ENCODE measurements at regions not wholly inside any gene's neighbourhood (a gene's known extent, or its start where the extent isn't known, plus 50 kb on each side); places are given as distances from the start of the nearest gene placed in this dataset.
"Not testable (repeated sequence)": the region's sequence is repeated elsewhere in the genome, so short reads cannot be mapped to it uniquely, and the experiment has no call there.

DNA sequence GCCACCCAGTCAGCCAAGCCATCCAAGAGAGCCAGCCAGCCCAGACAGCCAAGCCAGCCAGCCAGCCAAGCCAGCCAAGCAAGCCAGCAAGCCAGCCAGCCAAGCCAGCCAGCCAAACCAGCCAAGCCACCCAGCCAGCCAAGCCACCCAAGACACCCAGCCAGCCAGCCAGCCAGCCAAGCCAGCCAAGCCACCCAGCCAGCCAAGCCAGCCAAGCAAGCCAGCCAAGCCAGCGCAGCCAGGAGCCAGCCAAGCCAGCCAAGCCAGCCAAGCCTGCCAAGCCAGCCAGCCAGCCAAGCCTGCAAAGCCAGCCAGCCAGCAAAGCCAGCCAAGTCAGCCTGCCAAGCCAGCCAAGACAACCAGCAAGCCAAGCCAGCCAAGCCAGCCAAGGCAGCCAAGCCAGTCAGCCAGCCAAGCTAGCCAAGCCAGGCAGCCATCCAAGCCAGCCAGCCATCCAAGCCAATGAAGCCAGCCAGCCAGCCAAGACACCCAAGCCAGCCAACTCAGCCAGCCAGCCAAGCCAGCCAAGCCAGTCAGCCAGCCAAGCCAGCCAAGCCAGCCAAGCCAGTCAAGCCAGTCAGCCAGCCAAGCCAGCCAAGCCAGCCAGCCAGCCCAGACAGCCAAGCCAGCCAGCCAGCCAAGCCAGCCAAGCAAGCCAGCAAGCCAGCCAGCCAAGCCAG lies 332.2 kb upstream of the PLGLB2 start:
- H3K9me3 Mint-ChIP-seq (ENCODE audit: unreplicated experiment): not testable (repeated sequence)

DNA sequence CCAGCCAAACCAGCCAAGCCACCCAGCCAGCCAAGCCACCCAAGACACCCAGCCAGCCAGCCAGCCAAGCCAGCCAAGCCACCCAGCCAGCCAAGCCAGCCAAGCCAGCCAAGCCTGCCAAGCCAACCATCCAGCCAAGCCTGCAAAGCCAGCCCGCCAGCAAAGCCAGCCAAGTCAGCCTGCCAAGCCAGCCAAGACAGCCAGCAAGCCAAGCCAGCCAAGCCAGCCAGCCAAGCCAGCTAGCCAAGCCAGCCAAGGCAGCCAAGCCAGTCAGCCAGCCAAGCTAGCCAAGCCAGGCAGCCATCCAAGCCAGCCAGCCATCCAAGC lies 331.7 kb upstream of the PLGLB2 start:
- H3K27me3 ChIP-seq (replicated peaks; ENCODE audit: control insufficient read depth, insufficient read depth, low read length); H3K4me3 Mint-ChIP-seq (ENCODE audit: unreplicated experiment); H3K9me3 Mint-ChIP-seq (ENCODE audit: unreplicated experiment); CTCF ChIA-PET; H3K4me1 ChIP-seq; BruUV-seq (replicated peaks); POLR2A ChIA-PET; H3K36me3 ChIP-seq (ENCODE audit: control insufficient read depth, insufficient read depth, low read length); DNase-seq; H3K4me1 Mint-ChIP-seq (ENCODE audit: low read depth, unreplicated experiment); H3K36me3 Mint-ChIP-seq (ENCODE audit: insufficient read depth, unreplicated experiment); H3K4me3 ChIP-seq (ENCODE audit: low read depth, low read length); H3K9me3 ChIP-seq; H3K27ac Mint-ChIP-seq (ENCODE audit: unreplicated experiment); H3K27me3 Mint-ChIP-seq (ENCODE audit: insufficient read depth, unreplicated experiment); intact Hi-C loops (cut with micrococcal nuclease; ENCODE audit: unreplicated experiment): not testable (repeated sequence)

More for the DNA sequence above, 332.2 kb upstream of the PLGLB2 start:
- H3K4me1 ChIP-seq; H3K27me3 Mint-ChIP-seq (ENCODE audit: insufficient read depth, unreplicated experiment); H3K4me1 Mint-ChIP-seq (ENCODE audit: low read depth, unreplicated experiment); H3K4me3 ChIP-seq (ENCODE audit: low read depth, low read length); H3K36me3 Mint-ChIP-seq (ENCODE audit: insufficient read depth, unreplicated experiment); DNase-seq; CTCF ChIA-PET; BruUV-seq (replicated peaks); H3K9me3 ChIP-seq; intact Hi-C loops (cut with micrococcal nuclease; ENCODE audit: unreplicated experiment); H3K4me3 Mint-ChIP-seq (ENCODE audit: unreplicated experiment); H3K27me3 ChIP-seq (replicated peaks; ENCODE audit: control insufficient read depth, insufficient read depth, low read length); H3K36me3 ChIP-seq (ENCODE audit: control insufficient read depth, insufficient read depth, low read length); H3K27ac Mint-ChIP-seq (ENCODE audit: unreplicated experiment); POLR2A ChIA-PET: not testable (repeated sequence)

DNA sequence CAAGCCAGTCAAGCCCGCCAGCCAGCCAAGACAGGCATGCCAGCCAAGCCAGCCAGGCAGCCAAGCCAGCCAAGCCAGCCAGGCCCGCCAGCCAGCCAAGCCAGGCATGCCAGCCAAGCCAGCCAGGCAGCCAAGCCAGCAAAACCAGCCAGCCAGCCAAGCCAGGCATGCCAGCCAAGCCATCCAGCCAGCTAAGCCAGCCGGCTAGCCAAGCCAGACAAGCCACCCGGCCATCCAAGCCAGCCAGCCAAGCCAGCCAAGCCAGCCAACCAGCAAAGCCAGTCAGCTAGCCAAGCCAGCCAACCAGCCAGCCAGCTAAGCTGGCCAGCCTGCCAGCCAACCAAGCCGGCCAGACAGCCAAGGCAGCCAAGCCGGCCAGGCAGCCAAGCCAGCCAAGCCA lies 330.7 kb upstream of the PLGLB2 start:
- H3K4me3 Mint-ChIP-seq (ENCODE audit: unreplicated experiment): not testable (repeated sequence)

DNA sequence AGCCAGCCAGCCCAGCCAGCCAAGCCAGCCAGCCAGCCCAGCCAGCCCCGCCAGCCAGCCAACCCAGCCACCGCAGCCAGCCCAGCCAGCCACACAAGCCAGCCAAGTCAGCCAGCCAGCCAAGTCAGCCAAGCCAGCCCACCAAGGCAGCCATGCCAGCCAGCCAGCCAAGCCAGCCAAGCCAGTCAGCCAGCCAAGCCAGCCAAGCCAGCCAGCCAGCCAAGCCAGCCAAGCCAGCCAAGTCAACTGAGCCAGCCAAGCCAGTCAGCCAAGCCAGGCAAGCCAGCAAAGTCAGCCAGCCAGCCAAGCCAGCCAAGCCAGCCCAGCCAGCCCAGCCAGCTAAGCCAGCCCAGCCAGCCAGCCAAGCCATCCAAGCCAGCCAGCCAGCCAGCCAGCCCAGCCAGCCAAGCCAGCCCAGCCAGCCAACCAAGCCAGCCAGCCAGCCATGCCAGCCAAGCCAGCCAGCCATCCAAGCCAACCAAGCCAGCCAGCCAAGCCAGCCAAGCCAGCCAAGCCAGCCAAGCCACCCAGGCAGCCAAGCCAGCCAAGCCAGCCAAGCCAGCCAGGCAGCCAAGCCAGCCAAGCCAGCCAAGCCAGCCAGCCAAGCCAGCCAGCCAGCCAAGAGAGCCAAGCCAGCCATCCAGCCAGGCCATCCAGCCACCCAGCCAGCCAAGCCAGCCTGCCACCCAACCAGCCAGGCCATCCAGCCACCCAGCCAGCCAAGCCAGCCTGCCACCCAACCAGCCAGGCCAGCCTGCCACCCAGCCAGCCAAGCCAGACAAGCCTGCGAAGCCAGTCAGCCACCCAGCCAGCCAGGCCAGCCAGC lies 329.9 kb upstream of the PLGLB2 start:
- H3K4me3 Mint-ChIP-seq (ENCODE audit: unreplicated experiment); POLR2A ChIA-PET; H3K27me3 ChIP-seq (replicated peaks; ENCODE audit: control insufficient read depth, insufficient read depth, low read length); H3K9me3 ChIP-seq; H3K4me1 Mint-ChIP-seq (ENCODE audit: low read depth, unreplicated experiment); intact Hi-C loops (cut with micrococcal nuclease; ENCODE audit: unreplicated experiment); DNase-seq; CTCF ChIA-PET; H3K27ac Mint-ChIP-seq (ENCODE audit: unreplicated experiment); H3K36me3 ChIP-seq (ENCODE audit: control insufficient read depth, insufficient read depth, low read length); BruUV-seq (replicated peaks); H3K9me3 Mint-ChIP-seq (ENCODE audit: unreplicated experiment); H3K36me3 Mint-ChIP-seq (ENCODE audit: insufficient read depth, unreplicated experiment); H3K27me3 Mint-ChIP-seq (ENCODE audit: insufficient read depth, unreplicated experiment); H3K4me3 ChIP-seq (ENCODE audit: low read depth, low read length); H3K4me1 ChIP-seq: not testable (repeated sequence)

More for the DNA sequence above, 330.7 kb upstream of the PLGLB2 start:
- H3K36me3 ChIP-seq (ENCODE audit: control insufficient read depth, insufficient read depth, low read length); H3K27me3 Mint-ChIP-seq (ENCODE audit: insufficient read depth, unreplicated experiment); H3K4me1 ChIP-seq; CTCF ChIA-PET; H3K4me3 ChIP-seq (ENCODE audit: low read depth, low read length); H3K27ac Mint-ChIP-seq (ENCODE audit: unreplicated experiment); H3K36me3 Mint-ChIP-seq (ENCODE audit: insufficient read depth, unreplicated experiment); POLR2A ChIA-PET; H3K27me3 ChIP-seq (replicated peaks; ENCODE audit: control insufficient read depth, insufficient read depth, low read length); H3K9me3 ChIP-seq; H3K4me1 Mint-ChIP-seq (ENCODE audit: low read depth, unreplicated experiment); BruUV-seq (replicated peaks); DNase-seq; intact Hi-C loops (cut with micrococcal nuclease; ENCODE audit: unreplicated experiment); H3K9me3 Mint-ChIP-seq (ENCODE audit: unreplicated experiment): not testable (repeated sequence)

DNA sequence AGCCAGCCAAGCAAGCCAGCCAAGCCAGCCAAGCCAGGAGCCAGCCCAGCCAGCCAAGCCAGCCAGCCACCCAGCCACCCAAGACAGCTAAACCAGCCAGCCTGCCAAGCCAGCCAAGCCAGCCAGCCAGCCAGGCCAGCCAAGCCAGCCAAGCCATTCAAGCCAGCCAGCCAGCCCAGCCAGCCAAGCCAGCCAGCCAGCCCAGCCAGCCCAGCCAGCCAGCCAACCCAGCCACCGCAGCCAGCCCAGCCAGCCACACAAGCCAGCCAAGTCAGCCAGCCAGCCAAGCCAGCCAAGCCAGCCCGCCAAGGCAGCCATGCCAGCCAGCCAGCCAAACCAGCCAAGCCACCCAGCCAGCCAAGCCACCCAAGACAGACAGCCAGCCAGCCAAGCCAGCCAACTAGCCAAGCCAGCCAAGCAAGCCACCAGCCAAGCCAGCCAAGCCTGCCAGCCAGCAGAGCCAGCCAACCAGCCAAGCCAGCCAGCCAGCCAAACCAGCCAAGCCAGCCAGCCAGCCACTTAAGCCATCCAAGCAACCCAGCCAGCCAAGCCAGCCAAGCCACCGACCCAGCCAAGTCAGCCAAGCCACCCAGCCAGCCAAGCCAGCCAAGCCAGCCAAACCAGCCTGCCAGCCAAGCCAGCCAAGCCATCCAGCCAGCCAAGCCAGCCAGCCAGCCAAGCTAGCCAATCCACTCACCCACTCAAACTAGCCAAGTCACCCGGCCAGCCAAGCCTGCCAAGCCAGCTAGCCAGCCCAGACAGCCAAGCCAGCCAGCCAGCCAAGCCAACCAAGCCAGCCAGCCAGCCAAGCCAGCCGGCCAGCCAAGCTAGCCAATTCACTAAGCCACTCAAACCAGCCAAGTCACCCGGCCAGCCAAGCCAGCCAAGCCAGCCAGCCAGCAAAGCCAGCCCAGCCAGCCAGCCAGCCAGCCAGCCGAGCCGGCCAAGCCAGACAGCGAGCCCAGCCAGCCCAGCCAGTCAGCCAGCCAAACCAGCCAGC lies 328.8 kb upstream of the PLGLB2 start:
- H3K27me3 Mint-ChIP-seq (ENCODE audit: insufficient read depth, unreplicated experiment); BruUV-seq (replicated peaks); CTCF ChIA-PET: not testable (repeated sequence)

DNA sequence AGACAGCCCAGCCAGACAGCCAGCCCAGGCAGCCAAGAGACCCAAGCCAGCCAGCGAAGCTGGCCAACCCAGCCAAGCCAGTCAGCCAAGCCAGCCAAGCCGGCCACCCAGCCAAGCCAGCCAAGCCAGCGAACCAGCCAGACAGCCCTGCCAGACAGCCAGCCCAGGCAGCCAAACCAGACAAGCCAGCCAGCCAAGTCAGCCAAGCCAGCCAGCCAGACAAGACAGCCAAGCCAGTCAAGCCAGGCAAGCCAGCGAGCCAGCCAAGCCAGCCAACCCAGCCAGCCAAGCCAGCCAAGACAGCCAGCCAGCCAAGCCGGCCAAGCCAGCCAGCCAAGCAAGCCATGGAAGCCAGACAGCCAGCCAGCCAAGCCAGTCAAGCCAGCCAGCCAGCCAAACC lies 327.9 kb upstream of the PLGLB2 start:
- DNase-seq; H3K27ac Mint-ChIP-seq (ENCODE audit: unreplicated experiment); H3K36me3 ChIP-seq (ENCODE audit: control insufficient read depth, insufficient read depth, low read length); H3K9me3 ChIP-seq; H3K9me3 Mint-ChIP-seq (ENCODE audit: unreplicated experiment); BruUV-seq (replicated peaks); H3K4me1 Mint-ChIP-seq (ENCODE audit: low read depth, unreplicated experiment); H3K27me3 Mint-ChIP-seq (ENCODE audit: insufficient read depth, unreplicated experiment); H3K36me3 Mint-ChIP-seq (ENCODE audit: insufficient read depth, unreplicated experiment); H3K4me3 ChIP-seq (ENCODE audit: low read depth, low read length); H3K4me1 ChIP-seq; H3K27me3 ChIP-seq (replicated peaks; ENCODE audit: control insufficient read depth, insufficient read depth, low read length); CTCF ChIA-PET; H3K4me3 Mint-ChIP-seq (ENCODE audit: unreplicated experiment); POLR2A ChIA-PET; intact Hi-C loops (cut with micrococcal nuclease; ENCODE audit: unreplicated experiment): not testable (repeated sequence)

More for the DNA sequence above, 328.8 kb upstream of the PLGLB2 start:
- H3K36me3 ChIP-seq (ENCODE audit: control insufficient read depth, insufficient read depth, low read length); H3K4me3 ChIP-seq (ENCODE audit: low read depth, low read length); DNase-seq; H3K9me3 Mint-ChIP-seq (ENCODE audit: unreplicated experiment); H3K27me3 ChIP-seq (replicated peaks; ENCODE audit: control insufficient read depth, insufficient read depth, low read length); POLR2A ChIA-PET; H3K27ac Mint-ChIP-seq (ENCODE audit: unreplicated experiment); H3K4me3 Mint-ChIP-seq (ENCODE audit: unreplicated experiment); H3K4me1 Mint-ChIP-seq (ENCODE audit: low read depth, unreplicated experiment); H3K4me1 ChIP-seq; H3K36me3 Mint-ChIP-seq (ENCODE audit: insufficient read depth, unreplicated experiment); H3K9me3 ChIP-seq; intact Hi-C loops (cut with micrococcal nuclease; ENCODE audit: unreplicated experiment): not testable (repeated sequence)
